ENCODE measurements at regions not wholly inside any gene's neighbourhood (a gene's known extent, or its start where the extent isn't known, plus 50 kb on each side); places are given as distances from the start of the nearest gene placed in this dataset.

DNA sequence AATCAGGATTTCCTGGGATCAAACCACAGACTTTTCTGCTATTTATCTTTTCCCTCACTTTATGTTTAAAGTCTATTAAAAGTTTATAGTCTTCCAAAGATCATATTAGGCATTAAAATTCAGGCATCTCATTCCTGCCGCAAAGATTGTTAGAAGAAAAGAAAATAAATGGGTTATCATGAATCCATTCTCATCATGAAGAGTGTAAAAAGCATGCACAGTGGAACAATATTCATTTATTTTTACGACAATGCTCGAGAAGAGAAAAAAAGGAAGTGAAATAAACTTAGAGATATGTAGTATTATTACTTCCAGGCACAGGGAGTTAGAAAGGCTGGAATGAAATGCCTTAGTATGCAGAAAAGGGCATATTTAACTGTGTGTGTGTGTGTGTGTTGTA lies 213.7 kb upstream of the PLSCR5 start:
- TF ChIP-seq CREB1 (CRISPR knock-in tag; IDR thresholded peaks at IDR 0.05; ENCODE audit: low read depth) (no peak), STAT1 (IDR thresholded peaks at IDR 0.05; ENCODE audit: unreplicated experiment) (no peak), EZH2phosphoT487 (IDR thresholded peaks at IDR 0.05; ENCODE audit: unreplicated experiment) (no peak), ZNF331 (CRISPR knock-in tag; IDR thresholded peaks at IDR 0.05; ENCODE audit: low read depth) (no peak), EZH2 (IDR thresholded peaks at IDR 0.05; ENCODE audit: low read depth, unreplicated experiment) (no peak), JUNB (IDR thresholded peaks at IDR 0.05; ENCODE audit: unreplicated experiment) (no peak)
- TF ChIP-seq, protein P1, sequence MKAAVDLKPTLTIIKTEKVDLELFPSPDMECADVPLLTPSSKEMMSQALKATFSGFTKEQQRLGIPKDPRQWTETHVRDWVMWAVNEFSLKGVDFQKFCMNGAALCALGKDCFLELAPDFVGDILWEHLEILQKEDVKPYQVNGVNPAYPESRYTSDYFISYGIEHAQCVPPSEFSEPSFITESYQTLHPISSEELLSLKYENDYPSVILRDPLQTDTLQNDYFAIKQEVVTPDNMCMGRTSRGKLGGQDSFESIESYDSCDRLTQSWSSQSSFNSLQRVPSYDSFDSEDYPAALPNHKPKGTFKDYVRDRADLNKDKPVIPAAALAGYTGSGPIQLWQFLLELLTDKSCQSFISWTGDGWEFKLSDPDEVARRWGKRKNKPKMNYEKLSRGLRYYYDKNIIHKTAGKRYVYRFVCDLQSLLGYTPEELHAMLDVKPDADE (IDR thresholded peaks at IDR 0.05) = no peak
- no peaks in the 10 kb centered on the region; the same call in 1 of the 3 replicates for H3K4me1 Mint-ChIP-seq
- H3K36me3 Mint-ChIP-seq (ENCODE audit: low read depth) = no peaks in the 10 kb centered on the region
- no peak overlapping the region for H3K4me3 Mint-ChIP-seq
- no peak for DNase-seq (ENCODE audit: low spot score)
- ATAC-seq = no peak
- Histone ChIP-seq H3K27ac (ENCODE audit: low read depth) (no peak overlapping the region), H3K4me2 (no peak overlapping the region), H3K9me2 (ENCODE audit: insufficient read depth) (no peaks in the 10 kb centered on the region), H4K20me1 (replicated peaks; ENCODE audit: insufficient read depth) (no peaks in the 10 kb centered on the region), H3K36me3 (ENCODE audit: insufficient read depth) (no peaks in the 10 kb centered on the region), H3K27me3 (ENCODE audit: insufficient read depth) (no peaks in the 10 kb centered on the region), H3K79me2 (replicated peaks; ENCODE audit: insufficient read depth) (no peaks in the 10 kb centered on the region), H3K4me3 (no peak overlapping the region), H3K4me1 (ENCODE audit: insufficient read depth) (no peaks in the 10 kb centered on the region), H3F3A (replicated peaks; ENCODE audit: low read depth) (no peaks in the 10 kb centered on the region), H2AFZ (no peak overlapping the region)
- H3K27ac Mint-ChIP-seq = no peak overlapping the region
- no peaks in the 10 kb centered on the region for H3K9me3 Mint-ChIP-seq
- no peaks in the 10 kb centered on the region for H3K27me3 Mint-ChIP-seq (ENCODE audit: insufficient read depth, low read depth, poor library complexity)

DNA sequence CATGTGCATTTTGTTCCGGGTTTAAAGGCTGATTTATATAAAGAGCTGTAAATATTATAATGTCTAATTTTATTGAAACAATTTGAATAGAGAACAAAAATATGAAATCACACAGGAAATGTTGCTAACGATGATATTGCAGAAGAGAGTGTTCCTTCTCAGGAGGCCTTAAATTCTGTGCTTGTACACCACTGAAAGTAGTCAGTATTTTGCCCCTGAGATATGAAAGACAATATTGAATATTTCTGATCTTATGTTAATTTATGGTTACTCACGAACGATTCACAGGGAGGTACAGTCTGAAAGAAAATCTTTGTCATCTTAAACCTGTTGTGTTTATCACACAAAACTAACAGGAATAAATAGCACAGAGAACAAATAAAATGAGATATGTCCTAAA lies 213.2 kb upstream of the PLSCR5 start:
- Histone ChIP-seq H3K27me3 (ENCODE audit: insufficient read depth) (no peaks in the 10 kb centered on the region), H3K36me3 (ENCODE audit: insufficient read depth) (no peaks in the 10 kb centered on the region), H2AFZ (no peak overlapping the region), H3K27ac (ENCODE audit: low read depth) (no peak overlapping the region), H4K20me1 (replicated peaks; ENCODE audit: insufficient read depth) (no peaks in the 10 kb centered on the region), H3K4me1 (ENCODE audit: insufficient read depth) (peaks cover 4% of the 10 kb centered on the region; the same call in 1 of the 2 replicates), H3K9me2 (ENCODE audit: insufficient read depth) (no peaks in the 10 kb centered on the region), H3K4me2 (no peak overlapping the region), H3K4me3 (no peak overlapping the region), H3K79me2 (replicated peaks; ENCODE audit: insufficient read depth) (no peaks in the 10 kb centered on the region), H3F3A (replicated peaks; ENCODE audit: low read depth) (no peaks in the 10 kb centered on the region)
- ATAC-seq (no peak), DNase-seq (ENCODE audit: low spot score) (no peak)
- Mint-ChIP-seq H3K4me3 (no peak overlapping the region), H3K27me3 (ENCODE audit: insufficient read depth, low read depth, poor library complexity) (no peaks in the 10 kb centered on the region), H3K27ac (no peak overlapping the region), H3K9me3 (no peaks in the 10 kb centered on the region), H3K4me1 (peaks cover 4% of the 10 kb centered on the region; the same call in 2 of the 3 replicates), H3K36me3 (ENCODE audit: low read depth) (no peaks in the 10 kb centered on the region)
- TF ChIP-seq EZH2 (IDR thresholded peaks at IDR 0.05; ENCODE audit: low read depth, unreplicated experiment) (no peak), ZNF331 (CRISPR knock-in tag; IDR thresholded peaks at IDR 0.05; ENCODE audit: low read depth) (no peak), POLR2AphosphoS5 (IDR thresholded peaks at IDR 0.05; ENCODE audit: low read depth) (no peak)
- TF ChIP-seq, protein P2, sequence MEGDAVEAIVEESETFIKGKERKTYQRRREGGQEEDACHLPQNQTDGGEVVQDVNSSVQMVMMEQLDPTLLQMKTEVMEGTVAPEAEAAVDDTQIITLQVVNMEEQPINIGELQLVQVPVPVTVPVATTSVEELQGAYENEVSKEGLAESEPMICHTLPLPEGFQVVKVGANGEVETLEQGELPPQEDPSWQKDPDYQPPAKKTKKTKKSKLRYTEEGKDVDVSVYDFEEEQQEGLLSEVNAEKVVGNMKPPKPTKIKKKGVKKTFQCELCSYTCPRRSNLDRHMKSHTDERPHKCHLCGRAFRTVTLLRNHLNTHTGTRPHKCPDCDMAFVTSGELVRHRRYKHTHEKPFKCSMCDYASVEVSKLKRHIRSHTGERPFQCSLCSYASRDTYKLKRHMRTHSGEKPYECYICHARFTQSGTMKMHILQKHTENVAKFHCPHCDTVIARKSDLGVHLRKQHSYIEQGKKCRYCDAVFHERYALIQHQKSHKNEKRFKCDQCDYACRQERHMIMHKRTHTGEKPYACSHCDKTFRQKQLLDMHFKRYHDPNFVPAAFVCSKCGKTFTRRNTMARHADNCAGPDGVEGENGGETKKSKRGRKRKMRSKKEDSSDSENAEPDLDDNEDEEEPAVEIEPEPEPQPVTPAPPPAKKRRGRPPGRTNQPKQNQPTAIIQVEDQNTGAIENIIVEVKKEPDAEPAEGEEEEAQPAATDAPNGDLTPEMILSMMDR (conservative IDR thresholded peaks at IDR 0.05; ENCODE audit: low read depth in 2 of 2) = no peak
